ENCODE measurements at regions not wholly inside any gene's neighbourhood (a gene's known extent, or its start where the extent isn't known, plus 50 kb on each side); places are given as distances from the start of the nearest gene placed in this dataset.

- ChIA-PET POLR2A (no interaction called here), CTCF (no interaction called here)
- TF ChIP-seq ARNT (IDR thresholded peaks at IDR 0.05) (no peak), ELF4 (IDR thresholded peaks at IDR 0.05) (no peak), HDGF (IDR thresholded peaks at IDR 0.05; ENCODE audit: borderline replicate concordance) (no peak), ZNF384 (IDR thresholded peaks at IDR 0.05) (no peak), LEF1 (IDR thresholded peaks at IDR 0.05; ENCODE audit: borderline replicate concordance) (no peak), NFRKB (IDR thresholded peaks at IDR 0.05) (no peak), SP1 (IDR thresholded peaks at IDR 0.05) (no peak), TARDBP (IDR thresholded peaks at IDR 0.05) (no peak), PKNOX1 (IDR thresholded peaks at IDR 0.05) (no peak)
- DNase-seq (ENCODE audit: extremely low spot score) = no peak
These were observed 193.8 kb upstream of the SHH start for GRCh38 chr7:156006024-156006423.

GRCh38 chr7:156005202-156005691, 193.0 kb upstream of the SHH start:
- ChIA-PET POLR2A (no interaction called here), CTCF (no interaction called here)
- TF ChIP-seq FOXK2 (IDR thresholded peaks at IDR 0.05) (no peak), SUZ12 (IDR thresholded peaks at IDR 0.05) (no peak), SP1 (IDR thresholded peaks at IDR 0.05) (no peak), LEF1 (IDR thresholded peaks at IDR 0.05; ENCODE audit: borderline replicate concordance) (no peak), FOXA1 (IDR thresholded peaks at IDR 0.05) (no peak), TARDBP (IDR thresholded peaks at IDR 0.05) (no peak), NFRKB (IDR thresholded peaks at IDR 0.05) (no peak), ZNF384 (IDR thresholded peaks at IDR 0.05) (no peak), ARNT (IDR thresholded peaks at IDR 0.05) (no peak), CTBP1 (IDR thresholded peaks at IDR 0.05; ENCODE audit: borderline replicate concordance) (no peak), FOXM1 (IDR thresholded peaks at IDR 0.05; ENCODE audit: borderline replicate concordance) (no peak), ELF4 (IDR thresholded peaks at IDR 0.05) (no peak), PKNOX1 (IDR thresholded peaks at IDR 0.05) (no peak), BHLHE40 (IDR thresholded peaks at IDR 0.05; ENCODE audit: borderline replicate concordance) (no peak), L3MBTL2 (conservative IDR thresholded peaks at IDR 0.05) (no peak), HDGF (IDR thresholded peaks at IDR 0.05; ENCODE audit: borderline replicate concordance) (no peak)
- DNase-seq (ENCODE audit: extremely low spot score) = no peak

- CTCF ChIA-PET = no interaction called here
- DNase-seq (ENCODE audit: extremely low spot score) = no peak
- POLR2A ChIA-PET = no interaction called here
- TF ChIP-seq FOXA1 (IDR thresholded peaks at IDR 0.05) (no peak), FOXM1 (IDR thresholded peaks at IDR 0.05; ENCODE audit: borderline replicate concordance) (no peak), HDGF (IDR thresholded peaks at IDR 0.05; ENCODE audit: borderline replicate concordance) (no peak), NFRKB (IDR thresholded peaks at IDR 0.05) (no peak), ZNF384 (IDR thresholded peaks at IDR 0.05) (no peak), BHLHE40 (IDR thresholded peaks at IDR 0.05; ENCODE audit: borderline replicate concordance) (no peak), CTBP1 (IDR thresholded peaks at IDR 0.05; ENCODE audit: borderline replicate concordance) (no peak), ELF4 (IDR thresholded peaks at IDR 0.05) (no peak), PKNOX1 (IDR thresholded peaks at IDR 0.05) (no peak), SP1 (IDR thresholded peaks at IDR 0.05) (no peak), ARNT (IDR thresholded peaks at IDR 0.05) (no peak), SUZ12 (IDR thresholded peaks at IDR 0.05) (no peak), FOXK2 (IDR thresholded peaks at IDR 0.05) (no peak), L3MBTL2 (conservative IDR thresholded peaks at IDR 0.05) (no peak), LEF1 (IDR thresholded peaks at IDR 0.05; ENCODE audit: borderline replicate concordance) (no peak), TARDBP (IDR thresholded peaks at IDR 0.05) (no peak)
These were observed 192.3 kb upstream of the SHH start for GRCh38 chr7:156004265-156005201.

DNA sequence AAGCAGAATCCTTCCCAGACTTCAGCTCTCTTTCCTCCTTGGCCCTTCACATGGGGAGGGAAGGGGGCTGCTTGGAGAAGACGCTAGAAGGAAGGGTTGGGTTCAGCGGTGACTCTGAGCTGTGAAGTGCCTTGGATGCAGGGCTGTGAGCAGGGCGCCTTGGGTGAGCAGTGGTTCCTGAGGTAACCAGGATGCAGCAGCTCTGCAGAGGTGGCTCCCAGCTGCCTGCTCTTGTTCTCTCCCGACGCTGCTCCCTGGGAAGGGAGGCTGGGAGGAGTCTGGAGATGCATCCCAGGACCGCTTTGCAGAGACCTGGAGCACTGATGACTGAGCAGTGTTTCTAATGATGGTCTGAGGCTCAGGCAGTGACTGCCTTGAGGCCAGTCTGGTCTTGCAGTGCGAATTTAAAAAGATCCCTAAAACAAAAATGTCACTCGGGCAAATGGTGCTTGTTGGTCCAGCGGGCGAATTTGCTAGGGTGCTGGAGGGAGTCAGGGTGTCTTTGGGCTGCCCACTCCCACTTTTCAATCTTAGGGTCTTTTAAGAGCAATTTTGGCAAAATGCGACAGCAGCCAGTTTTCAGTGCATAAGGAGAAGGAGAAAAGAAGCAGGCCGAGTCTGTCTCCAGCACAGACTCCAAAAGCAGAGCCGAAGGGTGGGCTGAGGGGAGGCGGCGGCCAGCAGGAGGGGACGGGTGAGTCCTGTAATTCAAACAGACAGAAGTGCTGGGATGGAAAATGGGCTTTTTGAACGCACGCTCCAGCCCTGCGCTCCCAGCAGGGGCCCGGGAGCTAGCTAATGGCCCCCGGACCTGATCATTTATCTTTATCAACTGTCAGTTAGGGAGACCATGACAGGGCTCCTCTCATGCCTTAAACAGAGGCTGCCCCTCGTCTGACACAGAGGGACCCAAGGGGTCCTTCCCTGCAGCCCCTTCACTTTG, 191.2 kb upstream of the SHH start:
- POLR2A ChIA-PET = no interaction called here
- no peak for DNase-seq (ENCODE audit: extremely low spot score)
- no peak for TF ChIP-seq LEF1 (IDR thresholded peaks at IDR 0.05; ENCODE audit: borderline replicate concordance)
- CTCF ChIA-PET = no interaction called here

GRCh38 chr7:156002362-156003066, 190.3 kb upstream of the SHH start:
- CTCF ChIA-PET = interaction anchor here (0.6 kb wide), 1 partner anchor 42 kb away, joined by 3 read pairs; no protein-coding TSS in a partner anchor
- POLR2A ChIA-PET = no interaction called here
- TF ChIP-seq TARDBP (IDR thresholded peaks at IDR 0.05) (no peak), CTBP1 (IDR thresholded peaks at IDR 0.05; ENCODE audit: borderline replicate concordance) (no peak), NFRKB (IDR thresholded peaks at IDR 0.05) (no peak), FOXM1 (IDR thresholded peaks at IDR 0.05; ENCODE audit: borderline replicate concordance) (no peak), HDGF (IDR thresholded peaks at IDR 0.05; ENCODE audit: borderline replicate concordance) (no peak), SP1 (IDR thresholded peaks at IDR 0.05) (no peak), FOXK2 (IDR thresholded peaks at IDR 0.05) (no peak), ELF4 (IDR thresholded peaks at IDR 0.05) (no peak), L3MBTL2 (conservative IDR thresholded peaks at IDR 0.05) (no peak), LEF1 (IDR thresholded peaks at IDR 0.05; ENCODE audit: borderline replicate concordance) (no peak), SUZ12 (IDR thresholded peaks at IDR 0.05) (no peak), ARNT (IDR thresholded peaks at IDR 0.05) (no peak), BHLHE40 (IDR thresholded peaks at IDR 0.05; ENCODE audit: borderline replicate concordance) (no peak)
- DNase-seq (ENCODE audit: extremely low spot score) = no peak
